ENCODE measurements at regions not wholly inside any gene's neighbourhood (a gene's known extent, or its start where the extent isn't known, plus 50 kb on each side); places are given as distances from the start of the nearest gene placed in this dataset.

DNA sequence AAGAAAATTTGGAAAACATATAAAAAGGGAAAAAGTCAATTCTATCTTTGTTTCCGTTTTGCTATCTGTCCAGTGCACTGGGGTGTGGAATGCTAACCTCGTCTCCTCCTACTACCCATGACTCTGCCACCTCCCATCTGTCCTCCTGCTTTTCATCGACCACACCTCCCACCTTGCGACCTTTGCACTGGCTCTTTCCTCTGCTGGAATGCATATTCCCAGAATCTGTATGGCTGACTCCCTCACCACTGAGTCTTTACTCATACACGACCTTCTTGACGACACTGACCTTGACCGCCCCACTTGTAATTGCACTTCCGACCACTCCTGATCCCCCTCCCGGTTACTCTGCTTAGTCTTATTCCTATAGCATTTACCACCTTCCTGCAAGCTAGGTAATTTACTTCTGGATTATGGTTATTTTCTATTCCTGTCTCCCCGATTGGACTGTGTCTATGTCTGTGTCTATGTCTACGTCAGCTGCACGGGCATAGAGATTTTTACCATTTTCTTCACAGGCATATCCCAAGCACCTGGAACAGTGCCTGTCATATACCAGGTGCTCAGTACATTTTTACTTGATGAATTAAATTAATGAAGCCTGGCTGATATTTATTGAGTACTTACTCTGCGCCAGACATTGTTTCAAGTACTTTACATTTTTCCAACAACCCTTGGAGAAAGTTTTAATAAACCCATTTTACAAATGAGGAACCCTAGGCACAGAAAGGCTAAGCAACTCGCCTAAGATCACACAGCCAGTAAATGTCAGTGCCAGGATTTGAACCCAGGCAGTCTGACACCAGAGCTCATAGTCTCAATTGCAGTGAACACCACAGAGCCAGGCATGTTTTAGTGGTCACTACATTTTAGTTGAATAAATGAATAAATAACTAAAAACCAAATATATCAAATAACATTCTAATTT is 54.0 kb upstream of the SLC22A11 start:
- DNase-seq, result no peak

DNA sequence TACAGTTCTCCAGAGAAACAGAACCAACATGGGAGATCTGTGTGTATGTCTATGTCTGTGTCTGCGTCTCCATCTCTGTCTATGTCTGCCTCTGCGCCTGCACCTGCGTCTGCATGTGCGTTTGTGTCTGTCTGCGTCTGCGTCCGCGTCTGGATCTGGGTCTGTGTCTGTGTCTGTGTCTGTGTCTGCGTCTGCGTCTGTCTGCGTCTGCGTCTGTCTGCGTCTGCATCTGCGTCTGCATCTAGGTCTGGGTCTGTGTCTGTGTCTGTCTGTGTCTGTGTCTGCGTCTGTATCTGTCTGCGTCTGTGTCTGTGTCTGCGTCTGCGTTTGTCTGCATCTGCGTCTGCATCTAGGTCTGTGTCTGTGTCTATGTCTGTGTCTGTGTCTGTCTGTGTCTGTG is 53.1 kb upstream of the SLC22A11 start:
- no peak for DNase-seq

DNA sequence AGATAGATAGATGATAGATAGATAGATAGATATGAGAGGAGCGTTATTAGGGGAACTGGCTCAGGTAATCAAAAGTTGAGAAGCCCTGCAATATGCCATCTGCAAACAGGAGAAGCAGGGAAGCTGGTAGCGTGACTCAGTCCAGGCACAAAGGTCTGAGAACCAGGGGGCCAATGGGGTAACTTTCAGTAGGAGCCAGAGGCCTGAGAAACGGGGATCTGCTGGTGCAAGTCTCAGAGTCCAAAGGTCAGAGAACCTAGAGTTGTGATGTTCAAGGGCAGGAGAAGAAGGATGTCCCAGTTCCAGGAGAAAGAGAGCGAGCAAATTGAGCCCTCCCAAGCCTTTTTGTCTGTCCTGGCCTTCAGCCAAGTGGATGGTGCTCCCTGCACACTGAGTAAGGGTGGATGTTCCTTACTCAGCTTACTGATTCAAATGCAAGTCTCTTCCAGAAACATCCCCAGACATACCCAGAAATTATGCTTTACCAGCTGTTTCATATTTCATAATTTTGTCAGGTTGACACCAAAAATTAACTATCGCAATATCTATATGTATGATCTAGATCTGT is 52.5 kb upstream of the SLC22A11 start:
- DNase-seq, result no peak

DNA sequence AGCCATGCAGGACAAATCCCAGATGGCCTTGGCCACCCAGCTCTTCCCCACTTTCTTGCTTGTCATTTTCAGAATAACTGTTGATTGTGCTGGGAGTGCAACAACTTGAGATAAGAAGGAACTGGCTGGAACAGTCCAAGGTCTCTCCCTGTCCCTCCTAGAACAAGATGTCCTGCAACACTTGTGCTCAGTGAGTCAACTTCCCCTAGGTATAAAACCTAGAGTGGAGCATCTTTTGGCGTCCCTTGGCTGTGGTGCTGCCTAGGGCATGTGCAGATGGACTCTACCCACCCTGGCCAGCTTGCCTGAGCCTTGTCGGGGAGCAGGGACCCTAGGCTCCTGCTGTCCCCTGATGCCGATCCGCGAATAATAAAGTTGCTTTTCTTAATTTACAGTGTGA is 50.7 kb upstream of the SLC22A11 start:
- DNase-seq, result no peak

Measured in stimulated activated CD4-positive, alpha-beta T cell treated with anti-CD3 and anti-CD28 coated beads, Interleukin-4, amount 100 ng/mL, for 1 hour (primary cell).